Fibroblast of lung (primary cell): ENCODE measurements at regions not wholly inside any gene's neighbourhood (a gene's known extent, or its start where the extent isn't known, plus 50 kb on each side); places are given as distances from the start of the nearest gene placed in this dataset.

Experiments used
- CTCF ChIP-seq, 2 donors: IDR thresholded peaks in 1 of 2; conservative IDR thresholded peaks in 1 of 2; 1 replicate in 1 of 2; 2 replicates in 1 of 2; pipeline ENCODE4 v1.5.1; 2011 to 2012; ENCODE audit warnings: low read length in 2 of 2, control low read depth in 1 of 2, inconsistent platforms in 1 of 2, low read depth in 1 of 2, mild to moderate bottlenecking in 1 of 2
- EZH2 ChIP-seq: IDR thresholded peaks from 2 replicates; pipeline ENCODE4 v1.5.1; 2012; ENCODE audit warnings: low read length, control low read depth, mild to moderate bottlenecking; ENCODE audit errors: missing control alignments

DNA sequence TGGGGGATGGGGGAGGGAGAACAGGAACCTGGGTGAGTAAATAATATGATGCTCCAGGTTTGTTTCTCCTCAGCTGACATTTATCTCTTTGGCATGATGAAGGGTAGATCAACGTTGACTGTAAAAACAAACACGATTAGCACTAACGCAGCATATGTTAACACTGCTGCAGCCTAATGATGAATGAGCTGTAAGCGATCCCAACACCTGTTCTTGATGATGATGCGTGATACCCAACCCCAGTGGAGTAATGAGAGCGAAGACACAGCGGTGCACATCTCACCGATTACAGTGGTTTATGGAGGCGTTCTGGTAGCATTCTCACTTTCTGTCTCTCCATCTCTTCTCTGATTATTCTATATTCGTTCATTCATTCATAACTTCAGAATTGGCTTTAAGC is 640.4 kb downstream of the USP25 start:
- TF ChIP-seq CTCF (conservative IDR thresholded peaks at IDR 0.05 in 1 of 2, IDR thresholded peaks at IDR 0.05 in 1 of 2; ENCODE audit: low read depth in 1 of 2, low read length in 2 of 2), result no peak
- no peak for TF ChIP-seq EZH2
